Hepatocyte (in vitro differentiated cells): ENCODE measurements at regions not wholly inside any gene's neighbourhood (a gene's known extent, or its start where the extent isn't known, plus 50 kb on each side); places are given as distances from the start of the nearest gene placed in this dataset.

Source experiments
- CTCF ChIP-seq: fragments of 200-600 bp; sonication (generic); IDR thresholded peaks from 2 replicates; pipeline ENCODE4 v1.5.1; 2016; ENCODE audit warnings: antibody characterized with exemption, mild to moderate bottlenecking; ENCODE audit not compliant: poor library complexity
- EZH2 ChIP-seq: fragments of 200-600 bp; sonication (generic); IDR thresholded peaks from 2 replicates; pipeline ENCODE4 v1.6.1; 2016; ENCODE audit warnings: antibody characterized with exemption, mild to moderate bottlenecking, borderline replicate concordance
- EZH2phosphoT487 ChIP-seq: fragments of 200-600 bp; sonication (generic); IDR thresholded peaks from one replicate; pipeline ENCODE4 v1.6.1; 2018; ENCODE audit warnings: antibody characterized with exemption, mild to moderate bottlenecking, low read depth, moderate library complexity; ENCODE audit not compliant: unreplicated experiment, severe bottlenecking

- no peak for TF ChIP-seq CTCF
- TF ChIP-seq EZH2: no peak
- TF ChIP-seq EZH2phosphoT487: no peak
Measured at GRCh38 chr3:187481426-187481825, 113.2 kb downstream of the RTP4 start.
